ENCODE measurements at regions not wholly inside any gene's neighbourhood (a gene's known extent, or its start where the extent isn't known, plus 50 kb on each side); places are given as distances from the start of the nearest gene placed in this dataset.

GRCh38 chr9:107932601-107933000, 443.0 kb upstream of the KLF4 start:
- no peak for ATAC-seq

- no peak for ATAC-seq
Measured at GRCh38 chr9:107932046-107932445, 442.5 kb upstream of the KLF4 start.

- ATAC-seq, result no peak
Measured at GRCh38 chr9:107931071-107931715, 441.6 kb upstream of the KLF4 start.

GRCh38 chr9:107929443-107929842, 439.9 kb upstream of the KLF4 start:
- no peak for ATAC-seq

GRCh38 chr9:107928701-107929371, 439.3 kb upstream of the KLF4 start:
- no peak for ATAC-seq

- no peak for ATAC-seq
Measured at GRCh38 chr9:107927276-107927675, 437.7 kb upstream of the KLF4 start.

- ATAC-seq, result no peak
Measured at GRCh38 chr9:107925749-107926297, 436.3 kb upstream of the KLF4 start.

- ATAC-seq, result no peak
Measured at GRCh38 chr9:107922260-107922659, 432.7 kb upstream of the KLF4 start.

GRCh38 chr9:107919263-107919662, 429.7 kb upstream of the KLF4 start:
- ATAC-seq, result no peak

- ATAC-seq, result no peak
Measured at GRCh38 chr9:107918749-107919148, 429.2 kb upstream of the KLF4 start.

GRCh38 chr9:107914151-107914550, 424.6 kb upstream of the KLF4 start:
- no peak for ATAC-seq

- no peak for ATAC-seq
Measured at GRCh38 chr9:107907715-107908114, 418.1 kb upstream of the KLF4 start.

- no peak for ATAC-seq
Measured at GRCh38 chr9:107907255-107907654, 417.7 kb upstream of the KLF4 start.

GRCh38 chr9:107906074-107906473, 416.5 kb upstream of the KLF4 start:
- no peak for ATAC-seq

- ATAC-seq, result no peak
Measured at GRCh38 chr9:107905308-107906020, 415.9 kb upstream of the KLF4 start.

GRCh38 chr9:107899961-107900330, 410.4 kb upstream of the KLF4 start:
- ATAC-seq, result no peak

- ATAC-seq, result no peak
Measured at GRCh38 chr9:107898761-107899160, 409.2 kb upstream of the KLF4 start.

- no peak for ATAC-seq
Measured at GRCh38 chr9:107896544-107896943, 407.0 kb upstream of the KLF4 start.

- ATAC-seq, result no peak
Measured at GRCh38 chr9:107895501-107896001, 406.0 kb upstream of the KLF4 start.

GRCh38 chr9:107894572-107895261, 405.1 kb upstream of the KLF4 start:
- no peak for ATAC-seq

- ATAC-seq, result no peak
Measured at GRCh38 chr9:107890921-107891465, 401.4 kb upstream of the KLF4 start.

- ATAC-seq, result no peak
Measured at GRCh38 chr9:107888773-107889227, 399.2 kb upstream of the KLF4 start.

GRCh38 chr9:107886826-107887225, 397.3 kb upstream of the KLF4 start:
- no peak for ATAC-seq

Measured in activated CD4-positive, CD25-positive, alpha-beta regulatory T cell treated with anti-CD3 and anti-CD28 coated beads, Interleukin-2, amount 50 U/mL, for 24 hours (primary cell).